K562 (cell line): ENCODE measurements at regions not wholly inside any gene's neighbourhood (a gene's known extent, or its start where the extent isn't known, plus 50 kb on each side); places are given as distances from the start of the nearest gene placed in this dataset.

Experiments used
- CREBBP ChIP-seq: IDR thresholded peaks from one replicate; pipeline ENCODE4 v1.6.1; 2012; ENCODE audit warnings: low read depth, mild to moderate bottlenecking, control low read depth, inconsistent platforms, low read length
- FOXA3 ChIP-seq, 2 experiments: fragments of 450-650 bp in 1 of 2; sonication (generic) in 1 of 2; formaldehyde crosslinking; IDR thresholded peaks in 1 of 2; conservative IDR thresholded peaks in 1 of 2; 2 replicates each; pipeline versions ENCODE4 v1.4.0 to v1.8.0; 2020 to 2022; ENCODE audit warnings: mild to moderate bottlenecking in 2 of 2, missing genetic modification reagents in 1 of 2
- MXD1 ChIP-seq: fragments of 250-450 bp; sonication (Bioruptor Pico); IDR thresholded peaks from 2 replicates; pipeline ENCODE4 v1.8.0; 2021; ENCODE audit warnings: borderline replicate concordance, mild to moderate bottlenecking, moderate library complexity; ENCODE audit not compliant: poor library complexity, severe bottlenecking
- PCBP2 ChIP-seq: fragments of 200-400 bp; formaldehyde crosslinking; IDR thresholded peaks from 2 replicates; pipeline ENCODE4 v1.6.1; 2018; ENCODE audit warnings: low read length, low read depth, mild to moderate bottlenecking, moderate library complexity; ENCODE audit not compliant: poor library complexity, severe bottlenecking
- REST ChIP-seq, 2 experiments: fragments of 450-650 bp; formaldehyde crosslinking in 1 of 2; IDR thresholded peaks; 2 replicates each; pipeline versions ENCODE4 v1.4.0 to v1.6.1; 2014 to 2020; ENCODE audit warnings: mild to moderate bottlenecking in 2 of 2, borderline replicate concordance in 1 of 2, low read depth in 1 of 2
- ZNF197 ChIP-seq: fragments of 200-800 bp; sonication (Bioruptor generic); IDR thresholded peaks from 2 replicates; pipeline ENCODE4 v1.6.1; 2016; ENCODE audit warnings: low read depth, missing genetic modification characterization, missing compliant biosample characterization

GRCh38 chr2:180110469-180110868 is 103.4 kb upstream of the CWC22 start (continued):
- TF ChIP-seq REST (IDR thresholded peaks at IDR 0.05; ENCODE audit: borderline replicate concordance): no peak
- TF ChIP-seq REST (CRISPR knock-in tag; IDR thresholded peaks at IDR 0.05; ENCODE audit: low read depth): no peak
- no peak for TF ChIP-seq ZNF197
- no peak for TF ChIP-seq CREBBP
- no peak for TF ChIP-seq PCBP2
- TF ChIP-seq FOXA3 (CRISPR knock-in tag; conservative IDR thresholded peaks at IDR 0.05 in 1 of 2, IDR thresholded peaks at IDR 0.05 in 1 of 2): no peak
- no peak for TF ChIP-seq MXD1 (CRISPR knock-in tag)
